ENCODE measurements at regions not wholly inside any gene's neighbourhood (a gene's known extent, or its start where the extent isn't known, plus 50 kb on each side); places are given as distances from the start of the nearest gene placed in this dataset.

GRCh38 chr9:135391759-135392158 lies 87.8 kb upstream of the PPP1R26 start:
- TF ChIP-seq POLR2A (IDR thresholded peaks at IDR 0.05; ENCODE audit: low read depth, low read length) (no peak), POLR2AphosphoS5 (IDR thresholded peaks at IDR 0.05; ENCODE audit: low read depth, low read length) (no peak), POU2F2 (IDR thresholded peaks at IDR 0.05; ENCODE audit: low read depth, low read length) (no peak), TAF1 (IDR thresholded peaks at IDR 0.05; ENCODE audit: low read depth, low read length) (no peak), PAX5 (IDR thresholded peaks at IDR 0.05; ENCODE audit: insufficient read depth, low read length, severe bottlenecking) (no peak), SPI1 (IDR thresholded peaks at IDR 0.05; ENCODE audit: low read depth, low read length) (no peak)
- FAIRE-seq (no peak), DNase-seq (ENCODE audit: insufficient read length, low spot score) (no peak)

- FAIRE-seq (no peak), DNase-seq (ENCODE audit: insufficient read length, low spot score) (no peak)
- no peak for TF ChIP-seq TAF1 (IDR thresholded peaks at IDR 0.05; ENCODE audit: low read depth, low read length)
Measured at GRCh38 chr9:135392511-135392910, 87.1 kb upstream of the PPP1R26 start.

GRCh38 chr9:135394131-135394530 lies 85.5 kb upstream of the PPP1R26 start:
- TF ChIP-seq POU2F2 (IDR thresholded peaks at IDR 0.05; ENCODE audit: low read depth, low read length), result no peak
- no peak for TF ChIP-seq SPI1 (IDR thresholded peaks at IDR 0.05; ENCODE audit: low read depth, low read length)
- TF ChIP-seq PAX5 (IDR thresholded peaks at IDR 0.05; ENCODE audit: insufficient read depth, low read length, severe bottlenecking), result no peak
- TF ChIP-seq POLR2AphosphoS5 (IDR thresholded peaks at IDR 0.05; ENCODE audit: low read depth, low read length), result no peak
- no peak for TF ChIP-seq TAF1 (IDR thresholded peaks at IDR 0.05; ENCODE audit: low read depth, low read length)
- TF ChIP-seq POLR2A (IDR thresholded peaks at IDR 0.05; ENCODE audit: low read depth, low read length), result no peak
- DNase-seq (ENCODE audit: insufficient read length, low spot score), result no peak
- FAIRE-seq, result no peak

GRCh38 chr9:135394699-135395645 lies 84.6 kb upstream of the PPP1R26 start:
- FAIRE-seq (no peak), DNase-seq (ENCODE audit: insufficient read length, low spot score) (no peak)
- TF ChIP-seq PAX5 (IDR thresholded peaks at IDR 0.05; ENCODE audit: insufficient read depth, low read length, severe bottlenecking) (no peak), SPI1 (IDR thresholded peaks at IDR 0.05; ENCODE audit: low read depth, low read length) (no peak), POLR2AphosphoS5 (IDR thresholded peaks at IDR 0.05; ENCODE audit: low read depth, low read length) (no peak), POU2F2 (IDR thresholded peaks at IDR 0.05; ENCODE audit: low read depth, low read length) (no peak), POLR2A (IDR thresholded peaks at IDR 0.05; ENCODE audit: low read depth, low read length) (no peak), TAF1 (IDR thresholded peaks at IDR 0.05; ENCODE audit: low read depth, low read length) (no peak)

GRCh38 chr9:135397142-135397541 lies 82.4 kb upstream of the PPP1R26 start:
- no peak for FAIRE-seq
- DNase-seq (ENCODE audit: insufficient read length, low spot score), result no peak
- TF ChIP-seq SPI1 (IDR thresholded peaks at IDR 0.05; ENCODE audit: low read depth, low read length), result no peak
- TF ChIP-seq TAF1 (IDR thresholded peaks at IDR 0.05; ENCODE audit: low read depth, low read length), result no peak
- TF ChIP-seq POLR2A (IDR thresholded peaks at IDR 0.05; ENCODE audit: low read depth, low read length), result no peak
- no peak for TF ChIP-seq POU2F2 (IDR thresholded peaks at IDR 0.05; ENCODE audit: low read depth, low read length)
- TF ChIP-seq POLR2AphosphoS5 (IDR thresholded peaks at IDR 0.05; ENCODE audit: low read depth, low read length), result no peak
- no peak for TF ChIP-seq PAX5 (IDR thresholded peaks at IDR 0.05; ENCODE audit: insufficient read depth, low read length, severe bottlenecking)

- DNase-seq (ENCODE audit: insufficient read length, low spot score), result no peak
- TF ChIP-seq SPI1 (IDR thresholded peaks at IDR 0.05; ENCODE audit: low read depth, low read length), result no peak
- TF ChIP-seq TAF1 (IDR thresholded peaks at IDR 0.05; ENCODE audit: low read depth, low read length), result no peak
- no peak for TF ChIP-seq PAX5 (IDR thresholded peaks at IDR 0.05; ENCODE audit: insufficient read depth, low read length, severe bottlenecking)
- TF ChIP-seq POLR2AphosphoS5 (IDR thresholded peaks at IDR 0.05; ENCODE audit: low read depth, low read length), result no peak
- no peak for TF ChIP-seq POLR2A (IDR thresholded peaks at IDR 0.05; ENCODE audit: low read depth, low read length)
- TF ChIP-seq POU2F2 (IDR thresholded peaks at IDR 0.05; ENCODE audit: low read depth, low read length), result no peak
- FAIRE-seq, result no peak
Measured at GRCh38 chr9:135399000-135399649, 80.5 kb upstream of the PPP1R26 start.

- FAIRE-seq (no peak), DNase-seq (ENCODE audit: insufficient read length, low spot score) (no peak)
- TF ChIP-seq POLR2AphosphoS5 (IDR thresholded peaks at IDR 0.05; ENCODE audit: low read depth, low read length) (no peak), TAF1 (IDR thresholded peaks at IDR 0.05; ENCODE audit: low read depth, low read length) (no peak), SPI1 (IDR thresholded peaks at IDR 0.05; ENCODE audit: low read depth, low read length) (no peak), POLR2A (IDR thresholded peaks at IDR 0.05; ENCODE audit: low read depth, low read length) (no peak), PAX5 (IDR thresholded peaks at IDR 0.05; ENCODE audit: insufficient read depth, low read length, severe bottlenecking) (no peak), POU2F2 (IDR thresholded peaks at IDR 0.05; ENCODE audit: low read depth, low read length) (no peak)
Measured at GRCh38 chr9:135400496-135400895, 79.1 kb upstream of the PPP1R26 start.

GRCh38 chr9:135401218-135401617 lies 78.4 kb upstream of the PPP1R26 start:
- FAIRE-seq, result no peak
- DNase-seq (ENCODE audit: insufficient read length, low spot score), result no peak
- no peak for TF ChIP-seq POLR2A (IDR thresholded peaks at IDR 0.05; ENCODE audit: low read depth, low read length)
- TF ChIP-seq POU2F2 (IDR thresholded peaks at IDR 0.05; ENCODE audit: low read depth, low read length), result no peak
- TF ChIP-seq SPI1 (IDR thresholded peaks at IDR 0.05; ENCODE audit: low read depth, low read length), result no peak

- no peak for FAIRE-seq
- no peak for DNase-seq (ENCODE audit: insufficient read length, low spot score)
- no peak for TF ChIP-seq POLR2A (IDR thresholded peaks at IDR 0.05; ENCODE audit: low read depth, low read length)
Measured at GRCh38 chr9:135402048-135402738, 77.4 kb upstream of the PPP1R26 start.
